GM21619 (cell line): ENCODE measurements at regions not wholly inside any gene's neighbourhood (a gene's known extent, or its start where the extent isn't known, plus 50 kb on each side); places are given as distances from the start of the nearest gene placed in this dataset.
"Not testable (repeated sequence)": the region's sequence is repeated elsewhere in the genome, so short reads cannot be mapped to it uniquely, and the experiment has no call there.

ENCODE experiments used
- ATAC-seq: cut with Tn5 transposase; IDR thresholded peaks from one replicate; pipeline ENCODE4 v1.9.1; 2021; ENCODE audit not compliant: unreplicated experiment

DNA sequence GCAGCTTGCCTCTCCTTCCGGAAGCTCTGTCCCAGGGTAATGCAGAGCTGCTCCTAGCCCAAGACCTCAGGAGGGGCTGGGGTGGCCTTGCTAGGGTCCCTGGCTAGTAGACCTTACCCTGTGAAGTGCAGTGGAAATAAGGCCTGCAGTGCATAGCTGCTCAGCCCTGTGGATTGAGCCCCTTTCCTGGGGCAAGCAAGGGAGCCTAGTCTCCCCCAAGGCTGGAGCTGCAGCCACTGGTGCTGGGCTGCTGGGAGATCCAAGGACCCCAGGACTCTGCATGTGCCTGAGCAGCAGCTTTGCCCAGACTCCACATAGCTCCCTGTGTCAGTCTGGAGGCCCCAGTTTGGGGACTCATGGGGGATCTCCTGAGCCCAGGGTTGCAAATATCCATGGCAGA lies 57.9 kb downstream of the FANCF start:
- no peak for ATAC-seq

DNA sequence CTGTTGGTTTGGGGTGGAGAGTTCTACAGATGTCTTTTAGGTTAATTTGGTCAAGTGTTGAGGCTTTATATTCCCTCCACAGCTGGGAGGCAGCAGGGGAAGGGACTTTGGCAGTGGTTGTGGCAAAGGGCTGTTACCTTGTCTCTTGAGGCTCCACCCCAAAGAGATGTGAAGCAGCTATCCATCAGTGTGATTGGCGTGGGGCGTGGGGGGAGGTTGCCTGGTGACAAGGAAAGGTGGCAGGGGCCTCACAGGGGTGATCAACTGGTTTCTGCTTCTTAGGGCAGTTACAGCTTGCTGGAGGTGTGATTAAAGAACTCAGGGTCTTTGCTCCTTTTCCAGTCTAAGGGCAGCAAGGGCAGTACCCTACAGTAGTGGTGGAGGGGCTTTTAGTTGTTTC lies 59.3 kb downstream of the FANCF start:
- ATAC-seq = no peak

DNA sequence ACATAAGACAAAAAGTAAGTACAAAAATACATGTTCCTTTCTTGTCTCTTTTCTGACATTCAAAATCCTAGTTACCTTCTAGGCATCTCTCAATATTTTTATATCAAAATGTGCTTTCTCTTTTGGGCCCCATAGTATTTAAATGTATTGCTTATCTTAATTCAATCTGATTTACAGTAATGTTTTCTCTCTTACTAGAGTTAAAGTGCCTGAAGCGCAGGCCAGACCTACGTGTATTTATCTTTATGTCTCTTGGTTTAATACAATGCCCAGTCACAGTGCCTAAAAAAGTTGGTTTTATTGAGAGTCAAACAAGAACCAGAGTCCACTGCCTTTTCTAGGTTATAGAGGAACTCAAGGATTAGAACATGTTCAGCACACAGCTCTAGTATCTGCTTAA lies 64.3 kb downstream of the FANCF start:
- ATAC-seq = no peak

DNA sequence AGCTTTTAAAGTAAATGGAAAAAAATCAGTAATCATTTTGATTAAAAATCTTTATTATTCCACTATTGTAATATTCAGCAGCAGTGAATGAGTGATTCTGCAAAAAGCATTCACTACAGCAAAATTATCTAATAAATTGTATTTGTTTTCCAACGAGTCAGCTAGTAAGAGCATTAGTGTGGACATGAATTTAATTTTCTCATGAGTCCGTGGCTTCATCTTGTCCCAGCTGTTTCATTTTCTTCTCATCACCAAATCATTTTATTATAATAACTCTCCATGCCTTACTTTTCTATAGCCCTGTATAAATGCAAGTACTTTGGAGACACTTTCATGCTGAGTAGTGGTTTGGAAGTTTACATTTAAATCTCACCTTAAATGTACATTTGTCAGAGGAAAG lies 66.2 kb downstream of the FANCF start:
- ATAC-seq = no peak

DNA sequence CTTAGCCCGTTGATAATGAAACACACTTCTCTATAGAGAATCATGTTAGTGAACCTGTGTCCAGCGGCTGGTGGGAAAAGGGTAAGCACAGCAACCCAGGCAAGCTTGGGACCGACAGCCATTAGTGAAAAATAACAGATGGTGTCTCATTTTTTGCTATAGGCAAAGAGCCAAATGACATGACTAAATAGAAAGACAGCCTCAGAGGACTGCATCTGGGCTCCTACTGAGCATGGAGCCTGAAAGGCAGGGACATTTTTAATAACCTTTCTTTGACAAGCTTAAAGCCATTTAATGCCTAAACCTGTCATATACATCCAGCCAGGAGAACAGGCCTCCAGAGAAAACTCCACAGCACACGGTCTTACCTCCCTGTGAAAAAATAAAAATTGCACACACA lies 67.0 kb downstream of the FANCF start:
- ATAC-seq = no peak

DNA sequence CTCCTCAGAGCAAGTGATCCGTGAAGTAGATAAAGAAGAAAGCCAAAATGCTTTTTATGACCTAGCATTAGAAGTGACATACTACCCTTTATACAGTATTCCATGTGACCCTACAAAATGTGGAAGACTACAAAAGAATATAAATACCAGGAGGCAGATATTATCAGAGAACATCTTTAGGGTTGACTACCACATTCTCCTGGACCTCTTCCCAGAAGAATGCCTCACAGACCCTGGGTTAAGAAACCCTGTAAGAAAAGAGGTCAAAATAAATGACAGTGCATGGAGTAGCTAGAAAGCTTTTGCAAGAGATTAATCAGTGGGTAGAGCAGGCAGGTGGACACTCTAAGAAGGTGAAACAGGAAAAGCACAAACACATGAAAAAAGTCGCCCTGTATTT lies 69.2 kb downstream of the FANCF start:
- ATAC-seq = no peak

DNA sequence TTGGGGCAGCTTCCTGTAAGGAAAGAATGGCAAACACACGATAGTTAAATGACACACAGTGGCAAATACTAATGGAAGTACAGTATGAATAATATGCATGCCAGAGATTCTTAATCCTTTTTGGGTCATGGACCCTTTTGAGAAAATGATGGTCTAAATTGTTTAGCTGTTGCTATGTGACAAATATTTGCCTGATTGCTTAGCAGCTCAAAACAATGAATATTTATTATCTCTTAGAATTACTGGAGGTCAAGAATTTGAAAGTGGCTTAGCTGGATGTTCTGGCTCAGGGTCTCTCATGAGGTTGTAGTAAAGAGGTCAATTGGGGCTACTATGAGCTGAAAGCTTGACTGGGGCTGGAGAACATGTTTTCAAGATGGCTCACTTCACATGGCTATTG lies 69.7 kb downstream of the FANCF start:
- no peak for ATAC-seq

DNA sequence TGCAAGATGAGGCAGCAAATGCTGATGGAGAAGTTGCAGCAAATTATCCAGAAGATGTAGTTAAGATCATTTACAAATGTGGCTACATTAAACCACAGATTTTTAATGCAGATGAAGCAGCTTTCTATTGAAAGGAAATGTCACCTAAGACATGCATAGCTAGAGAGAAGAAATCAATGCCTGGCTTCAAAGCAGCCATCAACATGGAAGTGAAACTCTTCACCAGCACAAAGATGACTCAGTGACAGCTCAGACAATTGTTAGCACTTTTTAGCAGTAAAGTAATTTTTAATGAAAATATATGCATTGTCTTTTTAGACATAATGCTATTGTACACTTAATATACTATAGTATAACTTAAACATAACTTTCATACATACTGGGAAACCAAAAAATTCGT lies 71.4 kb downstream of the FANCF start:
- peak; percentile 94 for ATAC-seq

DNA sequence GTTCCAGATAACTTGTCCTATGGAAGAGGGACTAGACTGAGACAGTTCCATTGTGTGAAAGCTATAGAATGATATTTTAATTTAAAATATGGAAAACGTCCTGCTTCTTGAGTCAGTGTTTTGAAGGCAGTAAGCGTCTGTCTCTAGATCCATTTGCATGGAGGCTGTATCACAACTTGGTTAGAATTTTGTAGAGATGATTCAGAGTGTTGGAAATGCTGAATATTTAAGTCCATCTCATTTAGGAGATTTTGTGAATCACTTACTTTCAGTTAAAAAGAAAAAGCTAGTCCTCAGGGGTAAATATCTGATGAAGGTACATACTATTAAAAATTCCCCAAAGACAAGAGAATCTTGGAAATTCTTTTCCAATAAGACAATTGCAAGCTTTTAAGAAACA lies 72.7 kb downstream of the FANCF start:
- no peak for ATAC-seq

DNA sequence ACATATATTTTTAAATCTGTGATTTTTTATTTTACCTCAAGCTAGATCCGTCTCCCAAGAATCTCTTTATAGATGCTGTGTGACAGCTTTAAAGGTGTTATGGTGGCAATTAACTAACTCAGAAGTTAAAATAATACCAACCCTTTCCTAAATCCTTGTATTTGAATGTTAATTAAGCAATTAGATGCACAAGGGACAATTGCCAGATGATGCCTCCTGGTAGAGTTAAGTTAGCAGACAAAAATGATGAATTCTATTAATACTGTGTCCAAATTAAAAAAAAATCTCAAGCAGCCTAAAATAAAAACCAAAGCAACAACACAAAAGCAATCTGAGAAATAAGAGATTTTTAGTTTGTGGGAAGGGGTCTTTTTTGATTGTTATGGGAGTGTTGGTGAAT lies 78.9 kb downstream of the FANCF start:
- no peak for ATAC-seq

DNA sequence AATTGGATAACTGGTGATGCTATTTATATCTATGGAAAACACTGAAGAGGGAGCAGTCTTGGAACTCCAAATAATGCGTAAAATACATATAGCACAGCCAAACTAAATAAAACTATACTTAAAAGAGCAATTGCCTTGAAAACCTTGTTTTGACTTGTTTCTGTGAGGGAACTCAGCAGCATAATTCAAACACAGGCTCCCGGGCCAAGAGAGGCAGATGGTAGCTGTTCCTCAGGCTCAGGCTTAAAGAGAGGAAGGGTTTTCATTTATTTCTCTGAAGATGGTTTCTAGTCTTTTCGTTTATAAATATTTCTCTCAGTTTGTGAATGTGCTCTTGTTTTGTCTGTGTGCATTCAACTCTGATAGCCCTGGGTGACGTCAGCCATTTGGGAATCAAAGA lies 82.4 kb downstream of the FANCF start:
- ATAC-seq = no peak

DNA sequence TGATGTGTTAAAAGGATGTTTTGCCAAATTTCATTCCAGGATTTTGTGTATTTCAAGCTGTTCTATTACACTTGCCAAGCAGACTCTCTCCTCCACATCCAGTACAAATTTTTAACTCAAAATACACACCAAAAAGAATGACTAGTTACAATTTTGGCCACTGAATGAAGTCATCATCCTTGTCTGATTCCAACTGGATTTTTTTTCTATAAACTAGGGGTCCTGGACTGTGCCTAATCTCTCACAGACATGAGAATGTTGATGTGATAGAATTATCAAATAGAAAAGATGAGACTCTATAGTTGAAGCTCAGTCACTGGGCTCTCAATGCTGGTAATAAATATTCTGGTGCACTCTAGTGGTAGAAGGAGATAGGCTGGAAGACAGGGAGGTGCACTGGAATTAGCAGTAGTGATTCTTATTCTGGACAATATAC lies 85.8 kb downstream of the FANCF start:
- ATAC-seq = no peak

DNA sequence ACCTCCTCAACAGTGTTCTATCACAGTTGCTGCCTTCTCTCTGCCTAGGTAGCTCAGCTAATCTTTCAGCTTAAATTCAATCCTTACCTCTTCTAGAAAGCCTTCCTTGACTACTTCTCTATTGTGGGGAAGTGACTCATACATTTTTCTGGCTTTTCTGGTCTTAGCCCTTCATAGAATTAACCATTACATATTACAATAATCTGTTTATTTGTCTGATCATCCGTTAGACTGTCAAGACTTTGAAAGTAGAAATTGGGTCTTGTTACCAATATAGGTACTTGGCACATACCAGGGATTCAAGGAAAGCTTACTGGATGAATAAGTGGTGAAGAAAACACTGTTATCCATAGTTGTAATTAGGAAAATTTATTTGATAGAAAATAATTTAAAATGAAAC lies 89.6 kb downstream of the FANCF start:
- ATAC-seq = no peak

DNA sequence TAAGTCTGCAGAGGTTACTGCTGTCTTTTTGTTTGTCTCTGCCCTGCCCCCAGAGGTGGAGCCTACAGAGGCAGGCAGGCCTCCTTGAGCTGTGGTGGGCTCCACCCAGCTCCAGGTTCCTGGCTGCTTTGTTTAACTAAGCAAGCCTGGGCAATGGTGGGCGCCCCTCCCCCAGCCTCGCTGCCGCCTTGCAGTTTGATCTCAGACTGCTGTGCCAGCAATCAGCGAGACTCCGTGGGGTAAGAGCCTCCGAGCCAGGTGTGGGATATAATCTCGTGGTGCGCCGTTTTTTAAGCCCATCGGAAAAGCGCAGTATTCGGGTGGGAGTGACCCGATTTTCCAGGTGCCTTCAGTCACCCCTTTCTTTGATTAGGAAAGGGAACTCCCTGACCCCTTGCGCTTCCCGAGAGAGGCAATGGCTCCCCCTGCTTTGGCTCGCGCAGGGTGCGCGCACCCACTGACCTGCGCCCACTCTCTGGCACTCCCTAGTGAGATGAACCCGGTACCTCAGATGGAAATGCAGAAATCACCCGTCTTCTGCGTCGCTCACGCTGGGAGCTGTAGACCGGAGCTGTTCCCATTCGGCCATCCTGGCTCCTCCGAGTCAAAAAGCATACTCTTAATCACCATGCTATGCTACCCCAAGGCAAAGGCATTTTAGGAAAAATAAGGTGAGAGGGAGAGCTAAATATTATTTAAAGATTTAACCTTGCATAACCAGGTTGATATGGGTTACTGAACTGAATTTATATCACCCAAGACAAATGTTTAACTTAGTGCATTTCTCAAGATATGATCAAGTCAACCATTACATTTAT lies 96.8 kb downstream of the FANCF start:
- ATAC-seq = not testable (repeated sequence)

DNA sequence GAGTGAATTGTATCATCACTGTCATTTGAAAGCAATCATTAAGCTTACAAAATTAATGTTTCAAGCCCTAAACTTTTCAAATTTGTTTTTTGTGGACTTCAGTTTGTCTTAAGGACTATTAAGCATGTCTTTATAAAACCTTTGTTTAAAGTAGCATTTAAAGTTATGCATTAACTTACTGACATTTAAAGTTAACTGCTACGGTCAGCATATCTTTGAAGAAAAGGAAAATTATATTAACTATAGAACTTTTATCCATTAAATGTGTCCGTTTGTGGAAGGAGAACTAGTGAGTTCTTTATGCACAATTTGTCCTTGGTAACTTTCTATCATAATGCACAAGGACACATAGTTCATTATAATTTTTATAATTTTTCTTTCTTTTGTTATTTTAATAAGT lies 103.4 kb downstream of the FANCF start:
- no peak for ATAC-seq

DNA sequence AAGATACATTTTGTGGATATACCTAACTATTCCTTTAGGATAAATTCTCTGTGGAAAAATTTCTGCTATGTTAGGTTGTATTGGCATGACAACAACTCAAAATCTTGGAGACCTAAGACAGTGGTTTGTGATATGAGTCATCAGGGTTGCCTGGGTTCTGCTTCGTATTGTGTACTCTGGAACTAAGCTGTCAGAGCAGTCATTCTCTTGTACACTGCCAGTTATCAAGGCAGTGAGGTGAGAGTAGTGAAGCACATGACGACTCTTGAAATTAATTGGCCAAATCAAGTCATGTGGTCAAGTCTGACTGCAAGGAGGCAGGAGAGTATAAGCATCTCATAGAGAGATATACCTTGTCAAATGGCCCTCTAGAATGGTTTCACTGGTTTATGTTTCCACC lies 104.4 kb downstream of the FANCF start:
- no peak for ATAC-seq

DNA sequence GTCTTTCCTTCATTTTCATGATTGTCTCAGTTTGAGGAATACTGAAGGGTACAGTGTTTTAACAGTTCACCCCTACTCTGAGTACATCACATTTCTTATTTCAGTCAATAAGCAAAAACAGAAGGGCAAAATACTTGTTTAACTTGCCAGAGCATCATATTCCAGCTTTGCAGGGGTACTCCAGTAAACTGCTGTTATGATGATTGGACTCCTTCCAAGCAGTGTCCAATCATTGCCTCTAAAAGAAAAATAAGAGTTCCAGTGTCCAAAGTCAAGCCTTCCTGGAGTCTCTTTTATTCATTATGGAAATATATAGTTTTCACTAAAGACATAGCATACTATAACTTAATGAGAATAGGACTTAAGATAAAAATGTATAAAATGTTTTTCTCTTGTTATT lies 105.1 kb downstream of the FANCF start:
- ATAC-seq = no peak

DNA sequence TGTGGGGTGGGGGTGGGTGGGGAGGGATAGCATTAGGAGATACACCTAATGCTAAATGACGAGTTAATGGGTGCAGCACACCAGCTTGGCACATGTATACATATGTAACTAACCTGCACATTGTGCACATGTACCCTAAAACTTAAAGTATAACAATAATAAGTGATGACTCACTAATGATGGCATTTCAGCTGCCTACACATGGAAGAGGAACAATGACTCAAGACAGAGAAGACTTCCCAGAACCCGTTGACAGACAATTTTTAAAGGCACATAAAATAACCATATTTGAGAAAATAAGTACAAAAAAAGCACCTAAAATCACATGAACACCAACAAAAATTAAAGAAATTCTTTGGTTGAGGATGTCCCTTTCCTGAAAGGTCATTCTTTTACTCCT lies 107.3 kb downstream of the FANCF start:
- ATAC-seq = not testable (repeated sequence)

DNA sequence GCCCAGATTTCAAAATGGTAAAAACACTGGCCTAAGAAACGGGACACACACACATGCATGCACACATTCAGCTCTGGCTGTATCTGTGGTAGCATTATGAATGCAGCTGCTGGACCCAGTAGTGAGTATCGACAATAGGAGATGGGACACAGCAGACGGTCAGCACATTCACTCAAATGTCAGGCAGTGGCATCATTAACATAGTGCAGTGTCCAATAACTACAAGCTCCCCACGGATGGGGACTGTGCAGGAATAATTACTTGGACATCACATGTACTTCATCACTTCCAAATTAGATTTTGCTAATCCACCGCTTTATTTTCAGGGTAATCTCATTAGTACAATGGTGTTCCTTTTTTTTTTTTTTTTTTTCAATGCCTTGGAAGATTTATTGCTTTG lies 109.5 kb downstream of the FANCF start:
- no peak for ATAC-seq

DNA sequence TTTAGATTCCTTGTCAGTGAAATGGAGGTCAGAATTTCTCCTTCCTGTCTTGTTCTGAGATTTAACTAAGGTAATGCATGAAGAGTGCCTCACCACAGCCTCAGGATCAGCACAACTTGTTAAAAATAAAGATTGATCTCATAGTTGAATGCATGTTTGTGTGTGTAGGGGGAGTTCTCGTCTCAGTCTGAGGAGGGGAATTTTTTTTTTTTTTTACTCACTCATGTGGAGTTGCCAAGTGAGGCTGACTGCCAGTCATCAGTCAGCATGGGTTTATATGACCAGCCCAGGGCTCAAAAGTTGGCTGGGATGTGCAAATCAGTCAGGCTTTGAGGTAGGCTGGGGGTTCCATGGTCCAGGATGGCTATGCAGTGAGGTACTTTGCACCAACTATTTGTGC lies 113.2 kb downstream of the FANCF start:
- no peak for ATAC-seq

DNA sequence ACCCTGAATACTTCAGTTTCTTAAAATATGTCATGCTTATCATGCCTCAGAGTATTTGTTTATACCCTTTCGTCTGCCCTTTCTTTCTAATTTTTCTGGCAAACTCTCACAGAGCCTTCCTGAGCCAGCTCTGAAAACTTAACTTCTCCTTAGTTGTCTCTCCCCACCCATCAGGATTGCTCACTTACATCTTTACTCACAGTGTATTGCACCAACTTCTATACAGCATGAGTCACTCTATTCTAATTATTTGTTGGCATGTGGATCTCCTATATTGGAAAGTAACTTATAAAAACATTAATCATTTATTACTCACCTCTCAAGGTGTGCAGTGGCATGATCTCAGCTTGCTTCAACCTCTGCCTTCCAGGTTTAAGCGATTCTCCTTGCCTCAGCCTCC lies 114.9 kb downstream of the FANCF start:
- no peak for ATAC-seq

DNA sequence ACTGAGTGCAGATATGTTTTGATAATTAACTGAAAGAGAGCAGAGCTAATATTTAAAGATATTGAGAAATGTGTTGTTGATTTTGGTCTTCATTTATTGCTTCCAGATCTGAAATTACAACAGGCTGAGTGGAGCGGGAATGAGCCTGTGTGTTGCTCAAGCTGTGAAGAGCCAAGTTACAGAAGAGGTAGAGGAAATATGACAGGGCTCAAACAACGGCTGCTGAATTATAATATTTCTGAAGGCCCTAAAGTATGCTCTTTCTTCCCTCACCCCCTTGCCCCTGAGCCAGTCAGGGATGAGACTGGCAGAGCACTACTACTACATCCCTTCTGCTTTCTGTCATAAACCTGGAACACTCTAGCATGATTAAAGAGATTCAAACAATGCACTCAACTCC lies 115.6 kb downstream of the FANCF start:
- ATAC-seq = no peak

DNA sequence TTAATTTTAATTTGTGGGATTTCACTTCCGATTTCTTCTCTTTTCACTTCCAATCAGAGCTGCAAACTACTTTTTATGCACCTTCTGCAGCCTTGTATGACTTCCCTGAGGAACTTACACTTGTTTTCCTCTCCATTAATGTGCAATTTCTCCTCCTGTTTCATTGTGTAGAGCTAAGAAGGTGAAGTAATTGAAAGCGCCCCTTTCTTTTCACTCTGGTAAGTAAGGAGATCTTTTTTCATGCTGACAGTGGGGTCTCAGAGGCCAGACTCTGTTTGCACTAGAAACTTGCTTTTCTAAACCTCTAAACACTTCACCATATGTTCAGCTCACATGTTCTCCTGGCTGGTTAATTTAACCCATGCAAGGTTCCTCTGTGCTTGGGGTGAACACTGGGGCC lies 117.0 kb downstream of the FANCF start:
- no peak for ATAC-seq
